ENCODE measurements at regions not wholly inside any gene's neighbourhood (a gene's known extent, or its start where the extent isn't known, plus 50 kb on each side); places are given as distances from the start of the nearest gene placed in this dataset.

GRCh38 chr16:13838401-13839190 is 81.4 kb upstream of the ERCC4 start:
- ChIA-PET POLR2A (interaction anchor here (0.6 kb wide), 2 partner anchors 163 to 1246 kb away, joined by 4 read pairs; no protein-coding TSS in a partner anchor), CTCF (interaction anchor here (0.6 to 1.5 kb wide), 2 partner anchors 13 to 81 kb away, joined by 3 to 4 read pairs; partner anchors contain the start of gene ERCC4), SMC1A (ENCODE audit: uncharacterized antibody, unreplicated experiment) (interaction anchor here (1.2 kb wide), 1 partner anchor 10 kb away, joined by 5 read pairs; no protein-coding TSS in a partner anchor), RAD21 (ENCODE audit: unreplicated experiment) (no interaction called here)
- ATAC-seq (no peak), DNase-seq (ENCODE audit: low read depth, low spot score) (no peak), FAIRE-seq (no peak)
- WGBS (ENCODE audit: insufficient coverage, insufficient replicate concordance, low lambda C conversion rate, missing lambda C conversion rate), result 59% methylated on average over 16 of the region's 16 CpGs
- Histone ChIP-seq H4K20me1 (ENCODE audit: control insufficient read depth, insufficient read depth) (no peaks in the 10 kb centered on the region), H3K4me1 (ENCODE audit: control insufficient read depth, insufficient read depth, low read length) (peaks cover 3% of the 10 kb centered on the region), H3K9me3 (replicated peaks; ENCODE audit: control insufficient read depth, insufficient read depth, low read length) (no peaks in the 10 kb centered on the region), H3K79me2 (ENCODE audit: control insufficient read depth, insufficient read depth, low read length) (no peaks in the 10 kb centered on the region), H3K27ac (ENCODE audit: control insufficient read depth, insufficient read depth) (no peak overlapping the region), H3K27me3 (replicated peaks in 1 of 2; ENCODE audit: control insufficient read depth in 2 of 2, insufficient read depth in 2 of 2, low read length in 1 of 2) (peaks cover 0 to 2% of the 10 kb centered on the region in 2 experiments; a peak in 2 of 4 replicates), H3K4me2 (ENCODE audit: control insufficient read depth, insufficient read depth) (no peak overlapping the region), H2AFZ (ENCODE audit: control insufficient read depth, low read depth, low read length) (no peak overlapping the region), H3K4me3 (no peak overlapping the region), H3K9ac (ENCODE audit: control insufficient read depth, insufficient read depth, low read length) (no peak overlapping the region), H3K36me3 (ENCODE audit: control insufficient read depth in 2 of 2, insufficient read depth in 2 of 2, low read length in 1 of 2) (no peaks in the 10 kb centered on the region)
- in situ Hi-C loops (cut with MboI) (no loop called here), intact Hi-C loops (cut with micrococcal nuclease; ENCODE audit: unreplicated experiment) (no loop called here)
- no TSS peak for BruUV-seq (replicated peaks)
- TF ChIP-seq JUNB (IDR thresholded peaks at IDR 0.05), result no peak

GRCh38 chr16:13839577-13839976 is 80.4 kb upstream of the ERCC4 start:
- peaks cover 0 to 2% of the 10 kb centered on the region in 2 experiments; a peak in 2 of 4 replicates for H3K27me3 ChIP-seq (replicated peaks in 1 of 2; ENCODE audit: control insufficient read depth in 2 of 2, insufficient read depth in 2 of 2, low read length in 1 of 2)
- no peak overlapping the region for H3K4me3 ChIP-seq
- H3K9ac ChIP-seq (ENCODE audit: control insufficient read depth, insufficient read depth, low read length), result no peak overlapping the region
- FAIRE-seq, result no peak
- no peak for DNase-seq (ENCODE audit: low read depth, low spot score)
- ATAC-seq, result no peak
- in situ Hi-C loops (cut with MboI), result no loop called here
- peaks cover 3% of the 10 kb centered on the region for H3K4me1 ChIP-seq (ENCODE audit: control insufficient read depth, insufficient read depth, low read length)
- no peak overlapping the region for H2AFZ ChIP-seq (ENCODE audit: control insufficient read depth, low read depth, low read length)
- no peak overlapping the region for H3K27ac ChIP-seq (ENCODE audit: control insufficient read depth, insufficient read depth)
- ChIA-PET CTCF (interaction anchor here (1.1 kb wide), 1 partner anchor 9 kb away, joined by 4 read pairs; no protein-coding TSS in a partner anchor), POLR2A (no interaction called here), RAD21 (ENCODE audit: unreplicated experiment) (no interaction called here), SMC1A (ENCODE audit: uncharacterized antibody, unreplicated experiment) (no interaction called here)
- intact Hi-C loops (cut with micrococcal nuclease; ENCODE audit: unreplicated experiment), result no loop called here
- no peaks in the 10 kb centered on the region for H3K79me2 ChIP-seq (ENCODE audit: control insufficient read depth, insufficient read depth, low read length)
- H3K4me2 ChIP-seq (ENCODE audit: control insufficient read depth, insufficient read depth), result no peak overlapping the region
- 0% methylated on average over 3 of the region's 3 CpGs for WGBS (ENCODE audit: insufficient coverage, insufficient replicate concordance, low lambda C conversion rate, missing lambda C conversion rate)
- H4K20me1 ChIP-seq (ENCODE audit: control insufficient read depth, insufficient read depth), result no peaks in the 10 kb centered on the region
- BruUV-seq (replicated peaks), result no TSS peak
- H3K36me3 ChIP-seq (ENCODE audit: control insufficient read depth in 2 of 2, insufficient read depth in 2 of 2, low read length in 1 of 2), result no peaks in the 10 kb centered on the region
- H3K9me3 ChIP-seq (replicated peaks; ENCODE audit: control insufficient read depth, insufficient read depth, low read length), result no peaks in the 10 kb centered on the region
- TF ChIP-seq SIX5 (IDR thresholded peaks at IDR 0.05; ENCODE audit: low read depth, low read length, severe bottlenecking) (no peak), CTCF (IDR thresholded peaks at IDR 0.05 in 2 of 3, conservative IDR thresholded peaks at IDR 0.05 in 1 of 3; ENCODE audit: control insufficient read depth in 2 of 3, extremely low read depth in 1 of 3, insufficient read depth in 1 of 3, low read depth in 3 of 3, low read length in 3 of 3) (peak in 2 of 3 experiments; percentile 10 to 14; a peak in 1 of 6 replicates), BCLAF1 (IDR thresholded peaks at IDR 0.05) (no peak), SUPT20H (IDR thresholded peaks at IDR 0.05; ENCODE audit: borderline replicate concordance, control insufficient read depth, low read depth, low read length) (no peak), PRDM15 (CRISPR knock-in tag; IDR thresholded peaks at IDR 0.05) (no peak)
